Stimulated activated naive CD8-positive, alpha-beta T cell treated with anti-CD3 and anti-CD28 coated beads, Interleukin-15, Interleukin-2, amounts not matched to agents 100 ng/mL and 50 ng/mL, for 24 hours (primary cell): ENCODE measurements at regions not wholly inside any gene's neighbourhood (a gene's known extent, or its start where the extent isn't known, plus 50 kb on each side); places are given as distances from the start of the nearest gene placed in this dataset.
"Not testable (repeated sequence)": the region's sequence is repeated elsewhere in the genome, so short reads cannot be mapped to it uniquely, and the experiment has no call there.

Experiments used
- H3K27ac Mint-ChIP-seq: one replicate; pipeline ENCODE4 v1.8.0; 2021; ENCODE audit warnings: mild to moderate bottlenecking, mixed read lengths
- H3K27me3 Mint-ChIP-seq: one replicate; pipeline ENCODE4 v1.8.0; 2021; ENCODE audit warnings: mixed read lengths
- H3K36me3 Mint-ChIP-seq: one replicate; pipeline ENCODE4 v1.8.0; 2021; ENCODE audit warnings: low read depth, mixed read lengths
- H3K4me1 Mint-ChIP-seq: one replicate; pipeline ENCODE4 v1.8.0; 2021; ENCODE audit warnings: low read depth, mixed read lengths
- H3K4me3 Mint-ChIP-seq: one replicate; pipeline ENCODE4 v1.8.0; 2021; ENCODE audit warnings: mild to moderate bottlenecking, mixed read lengths
- H3K9me3 Mint-ChIP-seq: one replicate; pipeline ENCODE4 v1.8.0; 2021; ENCODE audit warnings: mixed read lengths

GRCh38 chr2:236355911-236356310 lies 91.7 kb upstream of the ASB18 start:
- no peaks in the 10 kb centered on the region for H3K36me3 Mint-ChIP-seq
- peaks cover 10% of the 10 kb centered on the region for H3K4me1 Mint-ChIP-seq
- no peak overlapping the region for H3K4me3 Mint-ChIP-seq
- H3K27ac Mint-ChIP-seq = no peak overlapping the region
- H3K9me3 Mint-ChIP-seq = no peaks in the 10 kb centered on the region
- H3K27me3 Mint-ChIP-seq = peaks cover 4% of the 10 kb centered on the region

- H3K27ac Mint-ChIP-seq, H3K4me3 Mint-ChIP-seq, H3K36me3 Mint-ChIP-seq, H3K9me3 Mint-ChIP-seq, H3K27me3 Mint-ChIP-seq: not testable (repeated sequence)
- peaks cover 10% of the 10 kb centered on the region for H3K4me1 Mint-ChIP-seq
These were observed 92.1 kb upstream of the ASB18 start for GRCh38 chr2:236356321-236356720.

DNA sequence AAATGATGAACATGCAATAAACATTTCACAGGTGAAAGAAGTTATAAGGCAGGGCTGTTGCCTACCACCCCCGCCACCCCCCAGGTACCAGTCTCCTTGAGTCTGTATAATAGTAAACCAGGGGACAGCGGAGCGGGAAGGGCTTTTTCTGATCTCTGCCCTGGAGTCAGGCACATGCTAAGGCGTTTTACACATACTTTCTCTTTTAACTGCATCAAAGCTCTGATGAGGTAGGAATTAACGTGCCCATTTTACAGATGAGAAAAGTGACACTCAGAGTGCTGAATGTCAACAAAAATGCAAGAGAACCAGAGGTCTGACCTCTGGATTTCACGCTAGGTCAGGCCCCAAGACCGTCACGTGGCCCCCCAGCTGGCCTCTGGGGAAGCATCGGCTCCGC lies 94.3 kb upstream of the ASB18 start:
- not testable (repeated sequence) for H3K9me3 Mint-ChIP-seq, H3K27ac Mint-ChIP-seq, H3K4me1 Mint-ChIP-seq

DNA sequence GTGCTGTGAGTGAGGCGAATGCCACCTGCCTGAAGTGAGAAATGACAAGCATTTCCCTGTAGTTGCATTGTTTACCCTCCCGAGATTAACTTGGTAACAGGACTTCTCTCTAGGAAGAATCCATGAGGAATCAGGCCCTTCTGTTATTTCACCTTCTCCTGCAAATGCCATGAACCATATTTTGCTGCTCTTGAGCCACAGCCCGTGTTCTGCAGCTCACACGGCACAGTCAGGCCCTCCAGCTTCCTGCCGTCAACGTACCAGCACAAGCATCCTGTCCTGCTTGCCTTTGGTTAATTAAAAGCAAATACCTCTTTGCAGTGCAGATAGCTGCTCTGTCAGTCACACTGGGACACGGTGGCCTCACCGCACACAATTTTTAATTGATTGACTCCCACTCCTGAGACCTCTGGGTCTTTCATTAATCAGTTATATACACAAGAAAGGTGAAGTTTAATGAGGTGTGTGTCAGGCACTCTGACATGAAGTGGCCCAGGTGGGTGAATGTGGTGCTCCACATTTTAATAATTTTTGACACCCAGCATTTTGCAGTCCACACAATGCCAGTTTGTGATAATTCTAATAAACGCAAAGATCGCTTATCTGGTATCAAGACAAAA lies 95.3 kb upstream of the ASB18 start:
- H3K9me3 Mint-ChIP-seq = no peaks in the 10 kb centered on the region

More for the DNA sequence above, 94.3 kb upstream of the ASB18 start:
- H3K4me3 Mint-ChIP-seq, H3K27me3 Mint-ChIP-seq, H3K36me3 Mint-ChIP-seq: not testable (repeated sequence)

GRCh38 chr2:236360496-236360895 lies 96.3 kb upstream of the ASB18 start:
- H3K4me3 Mint-ChIP-seq = no peak overlapping the region

More for the DNA sequence above, 95.3 kb upstream of the ASB18 start:
- peaks cover 3% of the 10 kb centered on the region for H3K27me3 Mint-ChIP-seq
- H3K36me3 Mint-ChIP-seq = no peaks in the 10 kb centered on the region
- peaks cover 8% of the 10 kb centered on the region for H3K4me1 Mint-ChIP-seq
- no peak overlapping the region for H3K4me3 Mint-ChIP-seq
- no peak overlapping the region for H3K27ac Mint-ChIP-seq

GRCh38 chr2:236363711-236364277 lies 99.6 kb upstream of the ASB18 start:
- Mint-ChIP-seq H3K27me3 (peaks cover 36% of the 10 kb centered on the region), H3K9me3 (no peaks in the 10 kb centered on the region), H3K4me1 (peaks cover 39% of the 10 kb centered on the region), H3K27ac (no peak overlapping the region), H3K36me3 (no peaks in the 10 kb centered on the region), H3K4me3 (no peak overlapping the region)

More at GRCh38 chr2:236360496-236360895, 96.3 kb upstream of the ASB18 start:
- Mint-ChIP-seq H3K4me1 (peaks cover 12% of the 10 kb centered on the region), H3K9me3 (no peaks in the 10 kb centered on the region), H3K36me3 (no peaks in the 10 kb centered on the region), H3K27me3 (peaks cover 11% of the 10 kb centered on the region), H3K27ac (no peak overlapping the region)

GRCh38 chr2:236365258-236366048 lies 101.2 kb upstream of the ASB18 start:
- H3K4me1 Mint-ChIP-seq = peaks cover 31% of the 10 kb centered on the region
- no peak overlapping the region for H3K27ac Mint-ChIP-seq
- no peaks in the 10 kb centered on the region for H3K36me3 Mint-ChIP-seq
- H3K27me3 Mint-ChIP-seq = peaks cover 49% of the 10 kb centered on the region
- no peak overlapping the region for H3K4me3 Mint-ChIP-seq
- H3K9me3 Mint-ChIP-seq = no peaks in the 10 kb centered on the region

- Mint-ChIP-seq H3K9me3 (no peaks in the 10 kb centered on the region), H3K27me3 (peaks cover 53% of the 10 kb centered on the region), H3K4me3 (no peak overlapping the region), H3K27ac (no peak overlapping the region), H3K36me3 (no peaks in the 10 kb centered on the region), H3K4me1 (peaks cover 31% of the 10 kb centered on the region)
These were observed 101.8 kb upstream of the ASB18 start for GRCh38 chr2:236366049-236366387.

DNA sequence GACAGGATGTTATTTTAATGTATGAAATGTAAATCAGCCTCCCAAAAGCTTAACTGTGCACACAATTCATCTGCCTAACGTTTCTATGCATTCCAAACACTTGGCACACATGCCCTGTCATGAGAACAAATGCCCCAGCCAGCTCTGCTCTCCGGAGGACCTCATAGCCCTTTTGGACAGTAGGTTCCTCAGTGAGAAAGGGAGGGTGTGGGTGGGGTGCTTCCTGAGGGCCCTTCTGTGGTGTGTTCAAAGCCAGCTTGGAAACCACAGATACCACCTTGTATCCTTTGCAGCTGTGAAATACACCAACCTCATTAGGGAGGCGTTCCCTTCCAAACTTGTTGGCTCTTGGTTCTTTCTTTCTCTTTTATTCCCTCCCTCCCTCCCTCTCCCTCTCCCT lies 102.2 kb upstream of the ASB18 start:
- Mint-ChIP-seq H3K36me3 (no peaks in the 10 kb centered on the region), H3K4me3 (no peak overlapping the region), H3K4me1 (peaks cover 31% of the 10 kb centered on the region), H3K9me3 (no peaks in the 10 kb centered on the region), H3K27ac (no peak overlapping the region), H3K27me3 (peaks cover 56% of the 10 kb centered on the region)

- no peaks in the 10 kb centered on the region for H3K36me3 Mint-ChIP-seq
- peaks cover 31% of the 10 kb centered on the region for H3K4me1 Mint-ChIP-seq
- no peaks in the 10 kb centered on the region for H3K9me3 Mint-ChIP-seq
- H3K4me3 Mint-ChIP-seq = no peak overlapping the region
- H3K27ac Mint-ChIP-seq = no peak overlapping the region
- peaks cover 56% of the 10 kb centered on the region for H3K27me3 Mint-ChIP-seq
These were observed 103.5 kb upstream of the ASB18 start for GRCh38 chr2:236367506-236368289.

GRCh38 chr2:236369661-236370062 lies 105.5 kb upstream of the ASB18 start:
- Mint-ChIP-seq H3K27ac (no peak overlapping the region), H3K9me3 (no peaks in the 10 kb centered on the region), H3K36me3 (no peaks in the 10 kb centered on the region), H3K27me3 (peaks cover 60% of the 10 kb centered on the region), H3K4me3 (no peak overlapping the region), H3K4me1 (peaks cover 31% of the 10 kb centered on the region)

GRCh38 chr2:236370847-236371409 lies 106.7 kb upstream of the ASB18 start:
- no peak overlapping the region for H3K27ac Mint-ChIP-seq
- no peak overlapping the region for H3K4me3 Mint-ChIP-seq
- H3K4me1 Mint-ChIP-seq = peaks cover 28% of the 10 kb centered on the region
- H3K36me3 Mint-ChIP-seq = no peaks in the 10 kb centered on the region
- peaks cover 56% of the 10 kb centered on the region for H3K27me3 Mint-ChIP-seq
- no peaks in the 10 kb centered on the region for H3K9me3 Mint-ChIP-seq

DNA sequence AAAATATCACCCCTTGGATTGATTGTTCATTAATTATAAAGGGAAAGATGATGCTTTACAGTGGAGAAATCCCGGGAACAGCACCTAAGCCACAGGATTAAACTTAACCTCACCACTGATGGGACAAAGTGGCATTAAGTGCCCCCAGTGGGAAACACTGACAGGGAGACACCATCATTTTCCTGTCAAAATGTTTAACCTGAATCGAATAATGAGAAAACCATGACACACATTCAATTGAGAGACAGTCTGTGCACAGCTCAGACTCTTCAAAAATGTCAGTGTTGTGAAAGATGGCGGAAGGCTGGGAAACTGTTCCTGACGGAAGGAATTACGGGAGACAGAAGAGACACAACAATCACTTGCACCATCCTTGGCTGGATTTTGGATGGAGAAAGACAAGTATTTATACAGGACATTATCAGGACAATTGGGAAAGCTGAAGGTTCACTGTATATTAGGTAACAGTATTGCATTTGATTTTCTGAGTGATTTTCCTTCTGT lies 111.8 kb upstream of the ASB18 start:
- no peaks in the 10 kb centered on the region for H3K9me3 Mint-ChIP-seq
- no peak overlapping the region for H3K27ac Mint-ChIP-seq
- H3K4me1 Mint-ChIP-seq = peaks cover 4% of the 10 kb centered on the region
- no peak overlapping the region for H3K4me3 Mint-ChIP-seq
- peaks cover 29% of the 10 kb centered on the region for H3K27me3 Mint-ChIP-seq
- H3K36me3 Mint-ChIP-seq = no peaks in the 10 kb centered on the region

DNA sequence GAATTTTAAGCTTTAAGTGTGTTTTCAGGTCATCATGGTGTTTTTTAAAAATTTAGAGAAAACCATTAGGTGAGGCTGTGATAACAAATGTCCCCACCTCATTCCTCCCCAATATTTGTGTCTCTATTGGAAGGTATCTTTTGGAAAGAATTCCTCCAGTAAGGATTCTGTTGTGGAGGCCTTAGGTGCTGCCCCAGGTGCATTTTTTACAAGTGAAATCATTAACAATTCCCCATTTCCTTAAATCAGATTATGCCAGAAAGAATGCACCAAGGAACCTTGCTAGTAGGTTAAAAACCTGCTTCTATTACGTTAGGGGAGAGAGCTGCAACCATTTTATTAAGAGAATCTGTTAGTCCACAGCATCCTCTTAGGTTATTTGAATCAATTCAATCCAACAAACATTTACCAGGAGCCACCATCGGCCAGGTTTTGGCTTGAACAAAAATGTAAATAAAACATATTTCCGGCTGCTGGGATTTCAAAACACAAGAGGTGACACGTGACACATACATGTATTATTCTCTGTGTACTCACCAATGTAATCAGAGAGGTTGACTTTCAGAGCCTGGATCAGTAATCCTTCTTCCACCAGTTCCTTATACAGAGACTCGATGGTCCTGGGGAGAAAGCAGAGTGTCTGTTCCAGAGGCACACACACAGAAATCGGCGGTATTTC lies 112.5 kb upstream of the ASB18 start:
- Mint-ChIP-seq H3K27ac (no peak overlapping the region), H3K27me3 (peaks cover 26% of the 10 kb centered on the region), H3K36me3 (no peaks in the 10 kb centered on the region), H3K9me3 (no peaks in the 10 kb centered on the region), H3K4me3 (no peak overlapping the region), H3K4me1 (peaks cover 4% of the 10 kb centered on the region)
